ENCODE measurements at regions not wholly inside any gene's neighbourhood (a gene's known extent, or its start where the extent isn't known, plus 50 kb on each side); places are given as distances from the start of the nearest gene placed in this dataset.

- no peak for DNase-seq (ENCODE audit: low read depth)
- no peak overlapping the region for H3K4me3 ChIP-seq (ENCODE audit: low read length)
- TF ChIP-seq CTCF (conservative IDR thresholded peaks at IDR 0.05; ENCODE audit: low read depth, low read length), result no peak
These were observed 420.6 kb downstream of the RAB38 start for GRCh38 chr11:87754685-87755084.

- DNase-seq (ENCODE audit: low read depth), result no peak
- TF ChIP-seq CTCF (conservative IDR thresholded peaks at IDR 0.05; ENCODE audit: low read depth, low read length), result no peak
- H3K4me3 ChIP-seq (ENCODE audit: low read length), result no peak overlapping the region
These were observed 422.1 kb downstream of the RAB38 start for GRCh38 chr11:87753143-87753542.

GRCh38 chr11:87743007-87743406 is 432.2 kb downstream of the RAB38 start:
- no peak for DNase-seq (ENCODE audit: low read depth)
- H3K4me3 ChIP-seq (ENCODE audit: low read length), result no peak overlapping the region
- TF ChIP-seq CTCF (conservative IDR thresholded peaks at IDR 0.05; ENCODE audit: low read depth, low read length), result peak; percentile 50

- TF ChIP-seq CTCF (conservative IDR thresholded peaks at IDR 0.05; ENCODE audit: low read depth, low read length), result no peak
- no peak for DNase-seq (ENCODE audit: low read depth)
- no peak overlapping the region for H3K4me3 ChIP-seq (ENCODE audit: low read length)
These were observed 434.3 kb downstream of the RAB38 start for GRCh38 chr11:87740968-87741367.

- TF ChIP-seq CTCF (conservative IDR thresholded peaks at IDR 0.05; ENCODE audit: low read depth, low read length), result no peak
- no peak overlapping the region for H3K4me3 ChIP-seq (ENCODE audit: low read length)
- DNase-seq (ENCODE audit: low read depth), result no peak
These were observed 434.8 kb downstream of the RAB38 start for GRCh38 chr11:87740451-87740850.

- no peak overlapping the region for H3K4me3 ChIP-seq (ENCODE audit: low read length)
- no peak for TF ChIP-seq CTCF (conservative IDR thresholded peaks at IDR 0.05; ENCODE audit: low read depth, low read length)
- no peak for DNase-seq (ENCODE audit: low read depth)
These were observed 435.5 kb downstream of the RAB38 start for GRCh38 chr11:87739766-87740165.

- TF ChIP-seq CTCF (conservative IDR thresholded peaks at IDR 0.05; ENCODE audit: low read depth, low read length), result no peak
- H3K4me3 ChIP-seq (ENCODE audit: low read length), result no peak overlapping the region
- no peak for DNase-seq (ENCODE audit: low read depth)
These were observed 436.0 kb downstream of the RAB38 start for GRCh38 chr11:87739261-87739660.
